ENCODE measurements at regions not wholly inside any gene's neighbourhood (a gene's known extent, or its start where the extent isn't known, plus 50 kb on each side); places are given as distances from the start of the nearest gene placed in this dataset.
A peak's percentile ranks its signal among the peaks of the same experiment; 100 is the strongest.

- in situ Hi-C loops (cut with MboI; ENCODE audit: low sequenced_read_pairs) (no loop called here), dilution Hi-C loops (cut with HindIII; ENCODE audit: low sequenced_read_pairs, unreplicated experiment) (no loop called here)
- peaks cover 9% of the 10 kb centered on the region; the same call in 1 of the 2 replicates for H3K9me1 ChIP-seq (ENCODE audit: insufficient read depth, low read length)
Measured at GRCh38 chr2:18971069-18971378, 381.7 kb upstream of the NT5C1B start.

More at GRCh38 chr2:18971069-18971378, 381.7 kb upstream of the NT5C1B start:
- POLR2A ChIA-PET (ENCODE audit: unreplicated experiment) = no interaction called here
- Histone ChIP-seq H2AK9ac (replicated peaks; ENCODE audit: low read depth, low read length, poor library complexity) (no peak overlapping the region), H2BK15ac (ENCODE audit: low read depth, low read length) (peak overlapping the region; percentile 34; the same call in 1 of the 3 replicates), H3K27me3 (ENCODE audit: control insufficient read depth, insufficient read depth, low read length) (no peaks in the 10 kb centered on the region), H2AK5ac (ENCODE audit: low read depth, low read length) (peak overlapping the region; percentile 20), H3K23ac (ENCODE audit: low read depth, low read length) (peak overlapping the region; percentile 47; the same call in 1 of the 2 replicates), H3K4ac (ENCODE audit: low read depth, low read length) (peak overlapping the region; percentile 54), H4K91ac (ENCODE audit: insufficient read depth, low read depth, low read length) (peak overlapping the region; percentile 29; the same call in 1 of the 2 replicates), H3K9ac (ENCODE audit: low read depth, low read length) (no peak overlapping the region), H2BK5ac (ENCODE audit: low read depth, low read length, poor library complexity, severe bottlenecking) (no peak overlapping the region), H4K8ac (ENCODE audit: low read depth in 2 of 2, low read length in 2 of 2) (peak overlapping the region in 1 of 2 experiments; percentile 42; a peak in 1 of 4 replicates), H2AFZ (replicated peaks; ENCODE audit: low read length, poor library complexity) (no peak overlapping the region), H3K14ac (replicated peaks; ENCODE audit: low read depth, low read length) (peak overlapping the region; percentile 52; the same call in 1 of the 2 replicates), H4K20me1 (ENCODE audit: insufficient read depth, low read length) (no peaks in the 10 kb centered on the region), H3K4me2 (ENCODE audit: low read depth, low read length) (no peak overlapping the region), H3K18ac (ENCODE audit: low read depth, low read length) (0 out of 2 replicates have a peak overlapping the region, but pooled peaks have one; percentile 16), H3K79me1 (ENCODE audit: low read depth in 1 of 2, low read length in 2 of 2) (no peaks in the 10 kb centered on the region), H2BK20ac (ENCODE audit: low read depth, low read length) (peak overlapping the region; percentile 43), H3K36me3 (ENCODE audit: control insufficient read depth, insufficient read depth, low read length) (no peaks in the 10 kb centered on the region), H3K4me3 (ENCODE audit: insufficient read depth, low read depth, low read length) (no peak overlapping the region), H4K5ac (ENCODE audit: low read depth, low read length) (no peak overlapping the region), H3K9me3 (ENCODE audit: control insufficient read depth, insufficient read depth, low read length) (no peaks in the 10 kb centered on the region), H3K56ac (ENCODE audit: extremely low read depth, insufficient read depth, low read length) (no peak overlapping the region), H3K4me1 (ENCODE audit: control insufficient read depth, insufficient read depth, low read length) (peaks cover 4% of the 10 kb centered on the region), H2BK120ac (ENCODE audit: low read depth, low read length) (peak overlapping the region; percentile 46), H3K27ac (ENCODE audit: insufficient read depth, low read length) (no peak overlapping the region)
- BruUV-seq (replicated peaks) = no TSS peak
- CTCF ChIA-PET = no interaction called here
- ATAC-seq (ENCODE audit: low read depth) (no peak), DNase-seq (no peak)
- intact Hi-C loops (cut with micrococcal nuclease) = no loop called here
- TF ChIP-seq NFE2L2 (IDR thresholded peaks at IDR 0.05; ENCODE audit: low read depth, low read length) (no peak), USF2 (IDR thresholded peaks at IDR 0.05; ENCODE audit: low read depth, low read length) (no peak), RFX5 (IDR thresholded peaks at IDR 0.05; ENCODE audit: low read depth, low read length) (no peak), FOS (IDR thresholded peaks at IDR 0.05; ENCODE audit: low read depth, low read length) (no peak), RCOR1 (IDR thresholded peaks at IDR 0.05; ENCODE audit: insufficient replicate concordance, low read length) (no peak), MAZ (IDR thresholded peaks at IDR 0.05; ENCODE audit: borderline replicate concordance, low read depth, low read length) (no peak), MXI1 (IDR thresholded peaks at IDR 0.05; ENCODE audit: borderline replicate concordance, low read depth, low read length) (no peak), POLR2A (IDR thresholded peaks at IDR 0.05; ENCODE audit: low read depth, low read length) (no peak)
- 100% methylated on average over 1 of the region's 3 CpGs; no CpG with 5 or more reads in 1 of the 2 experiments for WGBS, 2 experiments (ENCODE audit: extremely low coverage in 2 of 2, insufficient read length in 1 of 2)

All from IMR-90 (cell line).